ENCODE measurements at regions not wholly inside any gene's neighbourhood (a gene's known extent, or its start where the extent isn't known, plus 50 kb on each side); places are given as distances from the start of the nearest gene placed in this dataset.

- TF ChIP-seq ZBTB7A (IDR thresholded peaks at IDR 0.05; ENCODE audit: low read depth): no peak
- no peak for TF ChIP-seq RAD21 (IDR thresholded peaks at IDR 0.05; ENCODE audit: low read depth)
- TF ChIP-seq CEBPB (IDR thresholded peaks at IDR 0.05): no peak
- no peak for TF ChIP-seq REST (IDR thresholded peaks at IDR 0.05; ENCODE audit: low read depth)
- no peak for TF ChIP-seq NFIC (IDR thresholded peaks at IDR 0.05)
- TF ChIP-seq YY1 (IDR thresholded peaks at IDR 0.05; ENCODE audit: low read depth): no peak
- TF ChIP-seq TAF1 (IDR thresholded peaks at IDR 0.05; ENCODE audit: low read depth): no peak
- no peak for TF ChIP-seq EGR1 (IDR thresholded peaks at IDR 0.05)
- no peak for TF ChIP-seq CREB1 (IDR thresholded peaks at IDR 0.05; ENCODE audit: low read depth)
- TF ChIP-seq MAX (IDR thresholded peaks at IDR 0.05): no peak
- TF ChIP-seq FOXM1 (IDR thresholded peaks at IDR 0.05; ENCODE audit: borderline replicate concordance, low read depth): no peak
- TF ChIP-seq USF1 (IDR thresholded peaks at IDR 0.05): no peak
- no peak for TF ChIP-seq TCF12 (IDR thresholded peaks at IDR 0.05; ENCODE audit: low read depth)
- TF ChIP-seq TEAD4 (IDR thresholded peaks at IDR 0.05): no peak
- TF ChIP-seq EP300 (IDR thresholded peaks at IDR 0.05; ENCODE audit: borderline replicate concordance): no peak
Observed at GRCh38 chr9:71626395-71626794, 141.9 kb downstream of the CEMIP2 start.

- TF ChIP-seq NFIC (IDR thresholded peaks at IDR 0.05) (no peak), TEAD4 (IDR thresholded peaks at IDR 0.05) (no peak), TCF12 (IDR thresholded peaks at IDR 0.05; ENCODE audit: low read depth) (no peak), ZBTB7A (IDR thresholded peaks at IDR 0.05; ENCODE audit: low read depth) (no peak), TAF1 (IDR thresholded peaks at IDR 0.05; ENCODE audit: low read depth) (no peak), YY1 (IDR thresholded peaks at IDR 0.05; ENCODE audit: low read depth) (no peak), CREB1 (IDR thresholded peaks at IDR 0.05; ENCODE audit: low read depth) (no peak), USF1 (IDR thresholded peaks at IDR 0.05) (no peak), EGR1 (IDR thresholded peaks at IDR 0.05) (no peak), EP300 (IDR thresholded peaks at IDR 0.05; ENCODE audit: borderline replicate concordance) (no peak), REST (IDR thresholded peaks at IDR 0.05; ENCODE audit: low read depth) (no peak), MAX (IDR thresholded peaks at IDR 0.05) (no peak), CEBPB (IDR thresholded peaks at IDR 0.05) (no peak), RAD21 (IDR thresholded peaks at IDR 0.05; ENCODE audit: low read depth) (no peak), FOXM1 (IDR thresholded peaks at IDR 0.05; ENCODE audit: borderline replicate concordance, low read depth) (no peak)
Observed at GRCh38 chr9:71624728-71625127, 143.6 kb downstream of the CEMIP2 start.

- TF ChIP-seq ZBTB7A (IDR thresholded peaks at IDR 0.05; ENCODE audit: low read depth) (no peak), EGR1 (IDR thresholded peaks at IDR 0.05) (no peak), NFIC (IDR thresholded peaks at IDR 0.05) (no peak), TAF1 (IDR thresholded peaks at IDR 0.05; ENCODE audit: low read depth) (no peak), RAD21 (IDR thresholded peaks at IDR 0.05; ENCODE audit: low read depth) (no peak), EP300 (IDR thresholded peaks at IDR 0.05; ENCODE audit: borderline replicate concordance) (no peak), MAX (IDR thresholded peaks at IDR 0.05) (no peak), CEBPB (IDR thresholded peaks at IDR 0.05) (no peak), YY1 (IDR thresholded peaks at IDR 0.05; ENCODE audit: low read depth) (no peak), FOXM1 (IDR thresholded peaks at IDR 0.05; ENCODE audit: borderline replicate concordance, low read depth) (no peak), CREB1 (IDR thresholded peaks at IDR 0.05; ENCODE audit: low read depth) (no peak), TCF12 (IDR thresholded peaks at IDR 0.05; ENCODE audit: low read depth) (no peak), REST (IDR thresholded peaks at IDR 0.05; ENCODE audit: low read depth) (no peak), TEAD4 (IDR thresholded peaks at IDR 0.05) (no peak), USF1 (IDR thresholded peaks at IDR 0.05) (no peak)
Observed at GRCh38 chr9:71620746-71621145, 147.6 kb downstream of the CEMIP2 start.

All from Ishikawa (cell line).